Esophagus squamous epithelium (tissue), 5 donors: ENCODE measurements at regions not wholly inside any gene's neighbourhood (a gene's known extent, or its start where the extent isn't known, plus 50 kb on each side); places are given as distances from the start of the nearest gene placed in this dataset.
A peak's percentile ranks its signal among the peaks of the same experiment; 100 is the strongest.

ENCODE experiments used
- DNase-seq: peaks from one replicate; lab custom pipeline; 2025; lab: John Stamatoyannopoulos, UW
- H3K27ac ChIP-seq, 4 donors: fragments of 200-600 bp; sonication (generic); one replicate each; pipeline ENCODE4 v1.5.1; 2016 to 2019; ENCODE audit warnings: mild to moderate bottlenecking in 1 of 4
- H3K27me3 ChIP-seq, 4 donors: fragments of 200-600 bp; sonication (generic); 1 replicate in 3 of 4; 2 replicates in 1 of 4; pipeline versions ENCODE4 v1.5.1 to v1.6.0; 2017 to 2021; ENCODE audit warnings: antibody characterized with exemption in 1 of 4
- H3K36me3 ChIP-seq, 3 donors: fragments of 200-600 bp; sonication (generic); one replicate each; pipeline ENCODE4 v1.5.1; 2016 to 2019
- H3K4me1 ChIP-seq, 3 donors: fragments of 200-600 bp; sonication (generic); one replicate each; pipeline ENCODE4 v1.5.1; 2017 to 2019
- H3K4me3 ChIP-seq, 4 donors: fragments of 200-600 bp; sonication (generic); 1 replicate in 3 of 4; 2 replicates in 1 of 4; pipeline ENCODE4 v1.5.1; 2016 to 2019; ENCODE audit warnings: mild to moderate bottlenecking in 2 of 4, moderate library complexity in 1 of 4
- H3K9me3 ChIP-seq, 3 donors: fragments of 200-600 bp; sonication (generic); one replicate each; pipeline ENCODE4 v1.5.1; 2016 to 2019
- CTCF ChIP-seq, 6 experiments: fragments of 450-650 bp in 4 of 6; fragments of 200-600 bp in 2 of 6; sonication (generic) in 2 of 6; IDR thresholded peaks; one replicate each; pipeline ENCODE4 v1.5.1; 2016 to 2019; ENCODE audit warnings: antibody characterized with exemption in 6 of 6, mild to moderate bottlenecking in 4 of 6, moderate library complexity in 4 of 6
- POLR2A ChIP-seq, 4 donors: fragments of 450-650 bp; IDR thresholded peaks; one replicate each; pipeline ENCODE4 v1.6.1; 2017; ENCODE audit warnings: antibody characterized with exemption in 4 of 4, mild to moderate bottlenecking in 4 of 4, moderate library complexity in 3 of 4
- WGBS, 2 donors: methylation state at CpG; one replicate each; pipeline ENCODE4 v1.1.5; 2018; 5-methylcytosine and 5-hydroxymethylcytosine counted together
- intact Hi-C: fragments of 100-400 bp; cut with DNase I; formaldehyde crosslinking; loops from one replicate; pipeline ENCODE4 v1.15.0; 2022
- donor health status: DM: yes; HTN: yes; CAD: no.

- WGBS, 2 donors: 43 to 64% methylated on average over 3 of the region's 3 CpGs
- no peak for DNase-seq
- H3K9me3 ChIP-seq: no peaks in the 10 kb centered on the region
- no peak overlapping the region for H3K4me3 ChIP-seq
- H3K4me1 ChIP-seq: no peaks in the 10 kb centered on the region
- H3K27me3 ChIP-seq: no peaks in the 10 kb centered on the region
- intact Hi-C loops: no loop called here
- no peak for TF ChIP-seq CTCF (IDR thresholded peaks at IDR 0.05)
- TF ChIP-seq POLR2A (IDR thresholded peaks at IDR 0.05): no peak
- H3K27ac ChIP-seq: no peak overlapping the region
- H3K36me3 ChIP-seq: no peaks in the 10 kb centered on the region
These were observed 76.2 kb upstream of the MYO10 start for GRCh38 chr5:17012289-17012688.

GRCh38 chr5:17014686-17015085 lies 78.6 kb upstream of the MYO10 start:
- WGBS, 2 donors: 82 to 85% methylated on average over 3 of the region's 3 CpGs
- no peaks in the 10 kb centered on the region for H3K36me3 ChIP-seq
- H3K4me3 ChIP-seq: no peak overlapping the region
- intact Hi-C loops: no loop called here
- no peak for DNase-seq
- no peaks in the 10 kb centered on the region for H3K27me3 ChIP-seq
- peaks cover 0 to 5% (median 0%) of the 10 kb centered on the region in 3 donors for H3K4me1 ChIP-seq
- H3K9me3 ChIP-seq: no peaks in the 10 kb centered on the region
- TF ChIP-seq POLR2A (IDR thresholded peaks at IDR 0.05) (no peak), CTCF (IDR thresholded peaks at IDR 0.05) (no peak)
- no peak overlapping the region for H3K27ac ChIP-seq

- DNase-seq: no peak
- H3K27ac ChIP-seq: no peak overlapping the region
- no peaks in the 10 kb centered on the region for H3K27me3 ChIP-seq
- intact Hi-C loops: no loop called here
- 67 to 81% methylated on average over 1 of the region's 1 CpG for WGBS, 2 donors
- no peaks in the 10 kb centered on the region for H3K9me3 ChIP-seq
- no peak for TF ChIP-seq POLR2A (IDR thresholded peaks at IDR 0.05)
- no peak for TF ChIP-seq CTCF (IDR thresholded peaks at IDR 0.05)
- peaks cover 0 to 5% (median 0%) of the 10 kb centered on the region in 3 donors for H3K4me1 ChIP-seq
- no peak overlapping the region for H3K4me3 ChIP-seq
- H3K36me3 ChIP-seq: no peaks in the 10 kb centered on the region
These were observed 82.8 kb upstream of the MYO10 start for GRCh38 chr5:17018871-17019270.

- H3K4me1 ChIP-seq: peaks cover 0 to 5% (median 0%) of the 10 kb centered on the region in 3 donors
- H3K9me3 ChIP-seq: no peaks in the 10 kb centered on the region
- 87 to 93% methylated on average over 6 of the region's 6 CpGs for WGBS, 2 donors
- H3K4me3 ChIP-seq: no peak overlapping the region
- intact Hi-C loops: no loop called here
- no peaks in the 10 kb centered on the region for H3K27me3 ChIP-seq
- DNase-seq: no peak
- no peaks in the 10 kb centered on the region for H3K36me3 ChIP-seq
- TF ChIP-seq CTCF (IDR thresholded peaks at IDR 0.05) (no peak), POLR2A (IDR thresholded peaks at IDR 0.05) (no peak)
- H3K27ac ChIP-seq: no peak overlapping the region
These were observed 83.2 kb upstream of the MYO10 start for GRCh38 chr5:17019324-17019723.

- Histone ChIP-seq H3K9me3 (no peaks in the 10 kb centered on the region), H3K4me3 (peak overlapping the region in 1 of 4 donors; percentile 40), H3K27ac (peak overlapping the region in 3 of 4 donors; percentile 0 to 48 (median 5)), H3K4me1 (peaks cover 0 to 10% (median 0%) of the 10 kb centered on the region in 3 donors), H3K27me3 (no peaks in the 10 kb centered on the region), H3K36me3 (no peaks in the 10 kb centered on the region)
- intact Hi-C loops: no loop called here
- DNase-seq: no peak
- WGBS, 2 donors: 54 to 65% methylated on average over 8 of the region's 8 CpGs
- TF ChIP-seq POLR2A (IDR thresholded peaks at IDR 0.05) (no peak), CTCF (IDR thresholded peaks at IDR 0.05) (no peak)
These were observed 84.9 kb upstream of the MYO10 start for GRCh38 chr5:17020678-17021601.
